Stimulated activated CD8-positive, alpha-beta memory T cell treated with anti-CD3 and anti-CD28 coated beads, Interleukin-15, amount 100 ng/mL, for 24 hours (primary cell): ENCODE measurements at regions not wholly inside any gene's neighbourhood (a gene's known extent, or its start where the extent isn't known, plus 50 kb on each side); places are given as distances from the start of the nearest gene placed in this dataset.

ENCODE experiments used
- DNase-seq: peaks from one replicate; pipeline ENCODE4 v3.0.0-alpha.2; 2020; ENCODE audit warnings: low read depth

DNA sequence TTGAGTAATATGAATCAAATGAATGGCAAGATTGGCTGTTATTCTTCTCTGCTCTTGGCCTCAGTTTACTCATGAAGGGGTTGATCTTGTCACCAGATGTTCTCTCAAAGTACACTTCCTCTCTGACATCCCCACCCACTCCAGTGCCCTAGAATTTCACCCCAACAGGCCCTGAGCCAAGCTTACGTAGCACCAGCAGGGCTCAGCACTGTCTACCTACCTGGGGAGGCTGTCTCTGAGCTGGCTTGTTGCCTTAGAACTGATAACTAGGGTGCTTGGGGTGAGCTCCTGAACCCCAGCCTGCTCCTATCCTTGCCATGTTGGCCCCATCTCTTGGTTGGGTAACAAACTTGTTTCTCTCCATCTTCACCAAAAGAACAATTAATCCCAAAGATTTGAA, 159.1 kb upstream of the USP24 start:
- DNase-seq, result no peak

DNA sequence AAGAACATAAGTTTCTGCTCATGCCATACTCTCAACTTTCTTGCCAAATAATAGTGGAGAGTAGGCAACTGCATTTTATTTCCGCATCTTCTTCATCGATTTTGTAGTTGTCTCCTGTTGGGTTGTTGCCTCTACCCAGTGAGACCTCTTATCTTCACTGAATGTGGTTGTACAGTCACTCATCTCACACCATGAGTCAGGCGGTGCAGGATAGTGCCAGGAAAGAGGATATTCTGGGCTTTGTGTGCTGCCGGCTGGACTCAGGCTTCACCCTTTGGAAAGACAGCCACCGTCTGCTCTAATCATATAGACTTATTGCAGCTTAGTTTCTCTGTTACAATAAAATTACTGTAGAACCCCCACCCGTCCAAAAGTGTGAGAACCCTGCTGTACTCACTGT, 154.3 kb upstream of the USP24 start:
- DNase-seq, result no peak

- DNase-seq, result no peak
Measured at GRCh38 chr1:55368698-55369097, 153.5 kb upstream of the USP24 start.

GRCh38 chr1:55367273-55367672, 152.1 kb upstream of the USP24 start:
- DNase-seq, result no peak

DNA sequence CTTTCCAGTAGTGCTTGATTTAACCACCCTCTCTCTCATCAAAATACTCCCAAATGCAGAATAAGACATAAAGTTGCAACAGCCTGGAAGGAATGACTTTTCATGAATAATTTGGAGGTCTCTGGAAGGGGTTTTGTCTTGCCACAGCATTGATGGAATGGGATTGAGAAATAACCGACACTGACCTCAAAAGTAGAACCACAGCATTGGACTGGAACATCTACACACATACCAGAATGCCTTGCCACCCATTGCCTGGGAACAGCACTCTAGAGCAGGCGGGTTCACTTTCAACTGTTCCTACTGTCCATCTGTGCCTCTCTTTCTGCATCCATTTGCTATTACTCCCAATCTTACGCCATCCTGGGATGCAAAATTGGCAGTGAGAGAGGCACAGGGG, 149.1 kb upstream of the USP24 start:
- no peak for DNase-seq

DNA sequence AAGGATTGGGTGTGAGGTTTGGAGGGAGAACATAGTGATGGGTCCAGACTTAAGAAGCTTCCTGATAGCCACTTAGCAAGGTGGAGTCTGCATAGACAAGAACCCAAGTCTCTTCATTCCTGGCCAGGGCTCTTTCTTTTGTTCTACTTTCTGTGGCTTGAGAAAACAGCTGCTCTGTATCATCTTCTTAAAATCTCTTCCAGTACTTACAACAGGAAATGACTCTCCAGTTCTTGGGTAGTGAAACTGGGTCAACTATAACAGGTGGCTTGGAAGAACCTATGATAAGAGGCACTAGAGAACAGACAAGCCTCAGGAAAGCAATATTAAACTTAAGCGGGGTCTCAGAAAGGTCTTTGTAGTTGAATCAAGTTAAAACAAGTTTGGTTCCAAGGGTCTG, 148.1 kb upstream of the USP24 start:
- DNase-seq, result no peak

DNA sequence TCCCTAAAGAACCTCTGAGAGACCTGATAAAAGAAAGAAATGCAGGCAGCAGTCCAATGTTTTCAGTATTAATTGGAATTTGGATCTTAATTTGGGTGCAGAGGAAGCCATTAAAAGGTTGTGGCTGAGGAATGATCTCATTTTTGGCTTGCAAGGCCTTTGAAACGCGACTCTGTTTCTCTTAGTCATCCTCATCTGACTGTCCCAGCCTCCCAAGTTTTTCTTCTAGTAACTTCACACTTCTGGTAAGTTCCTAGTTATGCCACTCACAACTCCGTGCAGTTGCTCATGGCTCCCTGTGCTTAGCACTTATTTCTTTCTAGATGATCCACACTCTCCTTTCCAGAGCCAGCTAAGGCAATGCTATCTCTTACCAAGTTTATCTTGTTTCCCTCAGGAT, 147.4 kb upstream of the USP24 start:
- no peak for DNase-seq

- no peak for DNase-seq
Measured at GRCh38 chr1:55359611-55360010, 144.4 kb upstream of the USP24 start.

GRCh38 chr1:55358581-55358980, 143.4 kb upstream of the USP24 start:
- no peak for DNase-seq

DNA sequence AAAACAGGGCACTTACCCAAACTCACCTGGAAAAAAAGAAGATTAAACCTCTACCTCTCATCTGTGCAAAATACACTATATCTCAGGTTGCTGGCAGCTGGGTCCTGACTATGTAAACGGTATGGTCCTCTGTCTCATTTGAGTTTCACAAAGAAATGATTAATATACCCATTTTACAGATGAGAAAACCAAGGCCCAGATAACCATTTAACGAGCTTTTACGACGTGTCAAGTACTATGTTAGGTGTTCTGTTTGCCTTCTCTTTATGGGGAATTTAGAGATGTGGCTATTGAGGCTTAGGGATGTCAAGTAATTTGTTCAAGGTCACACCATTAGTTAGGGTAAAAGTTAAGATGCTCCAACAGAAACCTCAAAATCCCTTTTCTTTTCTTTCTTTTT, 140.4 kb upstream of the USP24 start:
- no peak for DNase-seq

GRCh38 chr1:55353707-55354620, 138.8 kb upstream of the USP24 start:
- no peak for DNase-seq

DNA sequence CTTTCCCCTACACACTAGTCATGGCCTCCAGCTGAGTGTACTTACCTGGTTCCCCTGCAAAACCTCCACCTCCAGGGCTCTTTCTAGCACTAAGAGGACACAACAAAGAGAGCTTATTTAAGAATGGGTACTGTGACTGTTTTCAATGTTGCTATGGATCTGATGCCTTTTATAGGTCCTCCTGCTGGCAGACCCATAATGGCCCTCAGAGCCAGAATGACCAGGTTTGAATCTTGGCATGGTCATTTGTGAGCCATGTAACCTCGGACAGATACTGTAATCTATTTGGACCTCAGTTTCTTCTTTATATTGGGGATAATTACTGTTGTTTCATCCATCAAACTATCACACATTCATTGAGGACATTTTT, 137.6 kb upstream of the USP24 start:
- no peak for DNase-seq

DNA sequence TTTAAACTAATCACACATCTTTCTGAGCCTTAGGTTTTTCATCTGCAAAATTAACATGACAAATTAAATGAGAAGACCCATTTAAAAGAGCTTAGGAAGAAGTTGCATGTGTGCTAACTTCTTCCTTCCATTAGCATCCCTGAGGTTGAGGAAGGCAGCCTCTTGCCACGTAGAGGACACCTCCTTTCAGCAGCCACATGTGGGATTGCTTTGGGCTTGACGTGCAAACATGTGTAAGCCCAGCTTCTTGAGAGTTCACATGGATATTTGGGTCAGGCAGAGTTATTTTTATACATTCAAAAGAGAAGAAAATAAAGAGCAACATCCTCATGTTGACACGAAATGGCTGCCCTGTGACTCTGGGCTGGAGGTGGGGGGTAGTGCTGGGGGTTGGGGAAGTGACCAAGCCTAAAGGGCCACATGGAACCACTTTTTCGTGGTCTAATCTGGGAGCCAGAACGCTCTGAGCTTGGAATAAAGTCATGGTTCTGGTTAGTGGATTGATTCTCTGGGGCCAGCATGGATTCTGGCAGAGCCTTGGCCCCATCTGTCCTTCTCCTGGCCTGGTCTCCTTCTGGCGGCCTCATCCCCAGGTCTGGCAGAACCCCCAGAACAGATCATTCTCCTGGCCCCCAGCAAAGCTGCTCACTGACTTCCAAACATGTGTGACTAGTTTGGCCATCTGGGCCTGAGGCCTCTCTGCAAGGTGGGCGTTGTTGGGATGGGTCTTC, 137.1 kb upstream of the USP24 start:
- no peak for DNase-seq

GRCh38 chr1:55348356-55348755, 133.2 kb upstream of the USP24 start:
- no peak for DNase-seq

DNA sequence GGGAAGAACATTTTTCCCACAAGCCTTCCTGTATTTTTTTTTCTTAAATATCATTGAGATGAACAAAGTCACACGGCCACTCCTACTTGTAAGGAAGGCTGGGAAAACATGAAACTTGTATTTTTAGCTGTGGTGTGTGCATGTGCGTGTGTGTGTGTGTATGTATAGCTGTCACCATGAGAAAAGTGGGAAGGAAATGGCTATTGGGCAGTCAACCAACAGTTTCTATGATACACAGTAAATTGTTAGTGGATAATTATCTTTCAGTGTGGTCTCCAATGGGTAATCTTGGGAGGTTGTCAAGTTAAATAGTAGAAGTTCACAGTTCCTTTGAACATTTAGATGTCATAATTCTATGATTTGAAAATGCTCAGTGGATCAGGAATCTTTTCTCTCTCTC, 132.7 kb upstream of the USP24 start:
- DNase-seq, result no peak

- no peak for DNase-seq
Measured at GRCh38 chr1:55347041-55347440, 131.9 kb upstream of the USP24 start.

DNA sequence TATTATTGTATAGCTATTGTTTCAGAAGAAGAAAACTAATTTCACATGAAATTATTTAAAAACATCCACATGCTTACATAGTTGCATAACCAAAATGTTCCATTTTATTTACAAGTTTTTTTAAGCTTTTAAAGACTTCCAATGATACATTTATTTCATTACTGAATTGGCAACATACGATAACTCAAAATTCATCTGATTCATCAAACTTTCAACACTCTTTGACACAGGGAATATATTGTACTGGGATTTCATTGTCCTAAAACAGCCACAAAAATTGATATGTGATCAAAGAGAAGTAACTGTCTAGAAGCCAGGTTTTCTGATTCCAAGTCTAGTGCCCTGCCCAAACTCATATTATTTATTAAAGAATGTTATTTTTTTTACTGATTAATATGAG, 131.4 kb upstream of the USP24 start:
- no peak for DNase-seq

GRCh38 chr1:55339681-55340080, 124.5 kb upstream of the USP24 start:
- no peak for DNase-seq

DNA sequence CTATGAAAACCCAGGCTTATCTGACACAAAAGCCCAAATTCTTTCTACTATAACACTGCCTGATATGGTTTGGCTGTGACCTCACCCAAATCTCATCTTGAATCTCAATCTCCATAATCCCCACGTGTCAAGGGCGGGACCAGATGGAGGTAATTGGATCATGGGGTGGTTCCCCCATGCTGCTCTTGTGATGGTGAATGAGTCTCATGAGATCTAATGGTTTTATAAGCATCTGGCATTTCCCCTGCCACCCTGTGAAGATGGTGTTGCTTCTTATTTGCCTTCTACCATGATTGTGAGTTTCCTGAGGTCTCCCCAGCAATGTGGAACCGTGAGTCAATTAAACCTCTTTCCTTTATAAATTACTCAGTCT, 123.3 kb upstream of the USP24 start:
- DNase-seq, result no peak

DNA sequence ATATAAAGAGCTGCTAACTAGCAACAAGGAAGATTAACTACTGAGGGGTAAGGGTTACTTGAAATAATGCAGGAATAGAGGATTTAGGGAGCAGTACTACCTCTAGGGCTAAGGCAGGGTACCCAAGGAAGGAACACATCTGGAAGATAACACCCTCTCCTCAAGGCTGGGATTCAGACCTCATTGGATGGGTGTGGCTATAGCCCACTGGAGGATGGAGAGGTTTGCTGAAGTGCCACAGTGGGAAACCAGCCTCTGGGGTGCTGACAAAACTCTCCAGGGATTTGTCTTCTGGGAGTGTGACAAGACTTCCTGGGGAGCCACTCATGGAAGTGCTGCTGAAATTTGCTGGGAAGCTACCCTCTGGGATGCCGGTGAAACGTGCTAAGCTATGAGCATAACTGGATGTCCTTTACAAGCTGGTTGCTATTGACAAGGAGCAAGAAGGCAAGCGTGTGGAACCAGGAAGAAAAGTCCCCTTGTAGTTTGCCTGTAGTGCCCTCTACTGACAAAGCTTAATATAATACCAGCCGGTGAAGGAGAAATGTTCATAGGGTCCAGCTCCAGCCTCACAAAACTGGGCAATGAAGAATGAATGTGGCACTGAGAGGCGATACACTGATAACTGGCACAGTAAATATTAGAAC, 122.8 kb upstream of the USP24 start:
- no peak for DNase-seq

GRCh38 chr1:55334797-55335196, 119.6 kb upstream of the USP24 start:
- DNase-seq, result no peak

DNA sequence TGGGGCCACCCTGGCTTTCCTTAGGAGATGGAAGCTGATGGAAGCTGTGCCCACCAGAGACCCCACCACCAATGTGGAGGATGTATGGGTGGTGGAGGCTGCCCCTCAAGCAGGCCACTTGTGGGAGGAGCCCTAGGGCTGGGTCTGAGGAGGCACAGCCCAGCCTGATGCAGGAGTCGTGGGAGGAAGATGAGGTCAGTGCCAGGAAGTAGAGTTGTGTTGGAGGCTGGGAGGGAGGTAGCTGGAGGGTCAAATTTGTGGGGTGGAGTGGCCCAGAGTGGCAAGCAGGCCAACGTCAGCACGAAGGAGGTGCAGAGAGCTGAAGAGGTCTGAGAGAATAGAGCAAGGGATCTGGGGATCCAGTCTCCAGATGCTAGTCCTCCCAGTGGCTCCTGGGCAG, 119.0 kb upstream of the USP24 start:
- DNase-seq, result no peak

- DNase-seq, result no peak
Measured at GRCh38 chr1:55333461-55333860, 118.3 kb upstream of the USP24 start.
